Gastroesophageal sphincter (tissue), 3 donors: ENCODE measurements at regions not wholly inside any gene's neighbourhood (a gene's known extent, or its start where the extent isn't known, plus 50 kb on each side); places are given as distances from the start of the nearest gene placed in this dataset.

Experiments used
- CTCF ChIP-seq, 4 experiments: fragments of 200-600 bp in 2 of 4; fragments of 450-650 bp in 2 of 4; sonication (generic) in 1 of 4; IDR thresholded peaks; one replicate each; pipeline ENCODE4 v1.5.1; 2017 to 2019; ENCODE audit warnings: antibody characterized with exemption in 4 of 4, mild to moderate bottlenecking in 2 of 4, moderate library complexity in 2 of 4
- POLR2A ChIP-seq, 2 donors: fragments of 450-650 bp; IDR thresholded peaks; one replicate each; pipeline ENCODE4 v1.6.1; 2017; ENCODE audit warnings: antibody characterized with exemption in 2 of 2, mild to moderate bottlenecking in 2 of 2, moderate library complexity in 1 of 2
- POLR2AphosphoS5 ChIP-seq: sonication (generic); formaldehyde crosslinking; IDR thresholded peaks from one replicate; pipeline ENCODE4 v1.6.1; 2017; ENCODE audit warnings: antibody characterized with exemption

DNA sequence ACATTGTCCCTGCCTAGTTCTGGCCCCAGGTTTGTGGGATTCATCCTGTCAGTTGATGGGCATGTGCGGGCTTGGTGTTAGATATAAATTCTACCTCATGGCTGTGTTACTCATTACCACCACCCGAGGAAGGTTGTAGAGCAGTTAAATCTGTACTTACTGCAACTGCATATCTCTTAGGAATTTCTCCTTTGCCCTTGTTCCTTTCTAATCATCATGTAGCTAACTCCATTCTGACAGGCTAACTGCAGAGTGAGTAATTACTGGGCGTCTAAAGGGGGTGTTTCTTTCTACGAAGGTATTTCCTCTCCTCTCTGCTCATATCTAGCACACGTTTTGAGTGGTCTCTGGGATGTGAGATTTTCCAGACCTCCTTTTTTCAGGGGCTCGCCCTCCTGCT lies 1076.7 kb downstream of the TMTC2 start:
- TF ChIP-seq POLR2A (IDR thresholded peaks at IDR 0.05): no peak
- TF ChIP-seq POLR2AphosphoS5: no peak
- no peak for TF ChIP-seq CTCF (IDR thresholded peaks at IDR 0.05)
